HG03025 (cell line): ENCODE measurements at regions not wholly inside any gene's neighbourhood (a gene's known extent, or its start where the extent isn't known, plus 50 kb on each side); places are given as distances from the start of the nearest gene placed in this dataset.
"Not testable (repeated sequence)": the region's sequence is repeated elsewhere in the genome, so short reads cannot be mapped to it uniquely, and the experiment has no call there.

Source experiments
- ATAC-seq: cut with Tn5 transposase; IDR thresholded peaks from one replicate; pipeline ENCODE4 v1.9.1; 2021; ENCODE audit warnings: mild to moderate bottlenecking, moderate library complexity; ENCODE audit not compliant: unreplicated experiment, low FRiP score

DNA sequence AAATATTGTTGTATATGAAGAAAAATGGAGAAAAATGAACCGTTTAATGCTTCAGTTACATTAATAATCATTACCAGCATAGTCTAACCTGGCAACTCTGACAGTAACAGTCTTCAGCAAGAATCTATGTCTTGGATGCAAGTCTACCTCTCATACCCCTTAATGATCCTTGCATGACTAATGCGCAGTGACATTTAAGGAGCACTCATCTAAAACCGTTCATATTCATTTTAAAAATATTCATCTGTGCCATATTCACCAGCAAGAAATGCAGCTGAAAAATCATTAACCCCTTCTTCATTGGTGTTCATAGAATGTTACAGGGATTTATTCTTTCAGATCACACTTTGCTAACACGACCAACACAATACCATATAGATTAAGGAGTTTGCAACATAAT lies 227.2 kb upstream of the ASCC3 start:
- no peak for ATAC-seq

DNA sequence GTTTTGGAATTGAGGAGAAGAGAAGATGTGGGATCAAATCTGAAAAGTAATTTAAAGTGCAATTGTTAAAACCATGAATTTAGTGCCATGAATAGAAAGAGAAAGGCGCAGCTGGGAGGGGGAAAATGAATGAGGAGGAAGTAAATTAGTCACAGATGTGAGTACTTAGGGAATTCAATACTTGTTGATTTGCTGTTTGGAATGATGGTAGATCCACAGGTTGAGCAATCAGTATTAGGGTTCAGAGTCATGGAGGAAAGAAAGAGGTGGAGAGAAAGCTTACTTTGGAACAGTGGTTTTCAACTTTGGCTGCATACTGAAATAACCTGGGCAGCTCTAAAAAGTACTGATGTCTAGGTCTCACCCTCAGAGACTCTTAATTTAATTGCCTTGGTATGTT lies 229.7 kb upstream of the ASCC3 start:
- ATAC-seq: no peak

DNA sequence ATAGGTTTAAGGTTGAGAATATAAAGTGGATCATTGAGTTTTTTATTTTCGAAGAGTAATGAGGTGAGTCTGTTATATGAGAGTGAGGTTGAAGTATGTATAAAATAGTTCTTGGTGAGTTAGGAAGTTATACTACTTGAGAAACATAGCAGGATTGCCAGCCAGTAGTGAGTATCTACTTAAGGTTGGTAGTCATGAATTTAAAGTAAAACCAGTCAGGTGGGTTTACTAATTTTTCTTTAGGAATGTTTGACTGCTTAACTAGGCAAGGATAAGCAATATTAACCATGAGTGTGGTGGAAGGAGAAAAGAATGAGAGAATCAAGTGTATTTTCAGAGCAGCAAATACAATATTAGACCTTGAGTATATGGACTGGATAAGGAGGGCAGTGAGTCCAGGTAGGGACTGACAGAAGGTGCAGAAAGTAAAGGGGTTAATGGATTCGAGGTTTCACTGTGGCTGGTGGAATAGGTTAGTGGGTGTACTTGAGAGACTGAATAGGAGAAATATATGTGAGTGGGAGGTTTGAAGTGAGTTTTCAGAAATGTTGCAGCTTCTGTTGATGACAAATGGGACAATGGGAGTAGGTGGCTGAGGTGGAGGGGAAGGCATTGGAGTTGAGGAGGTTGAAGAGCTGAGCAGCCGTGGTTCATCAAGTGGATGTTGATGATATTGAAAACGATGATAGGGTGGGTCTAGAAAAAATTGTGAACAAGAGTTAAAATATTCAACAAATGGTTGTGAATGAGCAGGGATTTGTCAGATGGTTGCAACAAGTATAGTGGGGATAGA lies 232.5 kb upstream of the ASCC3 start:
- no peak for ATAC-seq

DNA sequence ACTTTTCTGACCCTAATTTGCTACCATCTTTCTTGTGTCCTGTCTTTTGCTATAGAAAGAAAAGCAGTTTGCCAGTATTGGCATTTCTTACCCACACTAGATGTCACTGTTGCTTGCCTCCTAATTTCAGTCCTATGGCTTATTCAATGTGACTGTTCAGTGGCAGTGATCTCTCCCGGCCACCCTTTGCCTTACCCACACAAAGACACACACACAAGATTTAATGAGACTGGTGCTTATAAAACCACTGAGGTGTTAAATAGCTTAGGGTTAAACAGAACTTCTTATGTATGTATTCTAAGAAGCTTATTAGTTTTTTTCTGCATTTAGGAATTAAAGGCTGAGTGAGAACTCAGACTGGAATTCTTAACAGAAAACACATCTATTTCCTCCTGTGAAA lies 233.6 kb upstream of the ASCC3 start:
- no peak for ATAC-seq

DNA sequence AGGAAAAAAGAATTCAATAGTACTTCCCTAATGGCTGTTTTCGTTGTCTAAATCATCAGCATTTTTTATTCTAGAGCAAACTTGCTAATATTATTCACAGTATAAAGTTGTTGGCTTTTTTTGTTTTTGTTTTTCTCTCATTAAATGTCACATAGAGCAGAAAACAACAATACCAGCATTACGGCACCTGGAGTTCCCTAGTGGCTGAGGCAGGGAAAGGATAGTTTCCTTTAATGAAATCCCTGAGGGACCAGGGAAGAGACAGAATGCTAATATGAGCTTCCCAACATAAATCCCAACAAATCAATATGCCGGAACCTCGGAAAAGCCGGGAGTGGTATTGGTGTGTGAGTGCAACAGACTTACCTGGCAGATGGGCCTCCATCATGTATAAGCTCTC lies 235.2 kb upstream of the ASCC3 start:
- ATAC-seq: no peak

DNA sequence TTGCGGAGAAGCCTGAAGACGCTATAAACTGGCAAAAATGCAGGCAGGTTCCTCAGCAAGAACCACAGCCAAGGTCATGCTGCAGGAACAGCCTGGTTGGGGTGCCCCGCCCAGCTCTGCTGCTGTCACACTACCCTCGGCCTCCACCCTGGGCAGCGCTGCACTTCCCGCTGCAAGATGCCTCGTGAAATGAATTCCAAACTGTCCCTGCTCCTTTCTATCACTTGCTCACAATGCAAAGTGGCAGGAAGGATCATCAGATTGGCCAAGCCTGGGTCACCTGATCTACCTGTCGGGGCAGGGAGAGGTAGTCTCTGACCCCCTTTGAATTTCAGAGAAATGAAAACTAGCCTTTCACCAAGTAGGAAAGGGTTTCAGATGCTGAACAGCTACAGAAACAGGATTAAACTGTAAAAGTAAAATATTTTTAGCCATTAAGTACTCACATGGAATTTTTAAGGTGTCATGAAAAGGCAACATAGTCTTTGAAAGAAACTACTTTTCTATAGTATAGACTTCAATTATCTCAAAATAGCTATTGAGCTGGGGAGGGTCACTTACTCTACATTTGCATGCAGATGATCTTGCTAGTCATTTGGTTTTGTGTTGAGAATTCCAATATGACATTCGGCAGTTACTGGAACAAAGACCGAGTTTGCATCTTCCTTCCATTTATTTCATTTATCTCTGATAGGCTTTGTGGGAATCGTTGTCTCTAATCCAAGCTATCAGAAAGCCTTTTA lies 236.4 kb upstream of the ASCC3 start:
- ATAC-seq: no peak

DNA sequence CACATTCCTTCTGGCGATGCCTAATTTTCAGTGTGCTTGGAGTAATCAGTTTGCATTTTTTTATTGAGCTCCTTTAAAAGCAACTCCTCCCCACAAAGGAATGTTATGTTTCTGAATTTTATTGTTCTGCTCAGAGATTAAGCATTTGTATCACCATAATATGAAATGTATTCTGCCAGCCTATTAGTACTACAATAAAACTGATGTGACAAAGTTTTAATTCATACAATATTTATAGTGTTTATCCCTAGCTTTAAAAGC lies 236.9 kb upstream of the ASCC3 start:
- ATAC-seq: no peak

DNA sequence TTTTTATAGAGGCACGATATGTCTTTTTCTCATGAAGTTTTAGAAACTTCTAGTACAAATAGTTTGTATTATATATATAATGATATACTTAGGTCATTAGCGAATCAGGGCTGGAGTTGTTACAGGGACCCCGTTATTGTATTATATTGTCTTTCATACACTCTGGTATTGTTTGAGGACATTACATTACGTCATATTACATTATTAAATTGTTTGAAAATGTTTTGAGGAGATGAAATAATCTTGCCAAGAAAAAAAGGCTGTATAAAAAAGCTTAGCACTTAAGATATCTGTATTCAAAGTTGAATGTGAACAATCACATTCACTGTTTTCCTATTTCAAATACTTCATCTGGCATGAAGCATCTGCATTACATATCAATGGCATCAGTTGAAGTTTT lies 239.6 kb upstream of the ASCC3 start:
- no peak for ATAC-seq

DNA sequence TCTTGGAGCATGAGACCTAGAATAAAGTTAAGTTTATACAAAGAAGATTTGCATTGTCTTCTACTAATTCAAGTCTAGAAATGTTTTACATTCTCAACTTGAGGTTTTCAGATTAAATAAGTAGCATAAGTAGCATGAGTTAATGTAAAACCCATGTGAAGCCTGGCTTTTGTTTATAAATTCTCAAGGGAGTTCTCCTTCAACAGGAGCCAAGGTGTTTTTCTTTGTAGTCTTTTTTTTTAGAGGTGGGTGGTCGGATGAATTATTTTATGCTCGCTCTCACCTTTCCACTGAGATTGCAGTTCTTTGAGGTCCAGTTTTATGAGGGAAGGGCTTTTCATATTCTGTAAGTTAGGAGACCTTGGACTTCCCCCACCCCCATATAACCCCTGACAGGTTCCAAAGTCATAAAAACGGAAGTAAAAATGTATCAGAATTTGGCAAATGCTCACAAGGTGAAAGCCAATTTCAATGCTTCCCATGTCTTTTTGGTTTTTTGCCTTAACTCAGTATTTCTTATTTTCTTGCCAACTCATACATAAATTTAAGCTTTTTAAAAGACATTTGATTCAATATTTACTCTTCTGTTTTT lies 244.3 kb upstream of the ASCC3 start:
- no peak for ATAC-seq

DNA sequence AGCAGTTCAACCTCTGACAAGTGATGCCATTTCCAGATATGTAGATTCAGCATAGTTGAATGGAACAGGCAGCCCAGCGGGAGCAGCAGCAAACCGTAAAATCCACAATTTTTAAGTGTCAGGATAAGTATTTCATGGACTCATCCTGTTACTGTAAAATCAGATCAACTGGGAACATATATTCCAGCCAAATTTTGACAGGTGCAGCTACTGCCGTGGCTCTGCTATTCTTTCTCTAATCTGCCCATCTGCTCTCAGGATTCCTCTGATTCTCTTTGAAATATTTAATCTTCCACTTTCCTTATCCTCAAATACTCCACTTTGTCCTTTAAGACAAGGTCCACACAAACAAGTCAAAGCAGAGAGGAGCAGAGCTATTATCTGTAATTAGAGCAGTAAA lies 245.4 kb upstream of the ASCC3 start:
- ATAC-seq: no peak

DNA sequence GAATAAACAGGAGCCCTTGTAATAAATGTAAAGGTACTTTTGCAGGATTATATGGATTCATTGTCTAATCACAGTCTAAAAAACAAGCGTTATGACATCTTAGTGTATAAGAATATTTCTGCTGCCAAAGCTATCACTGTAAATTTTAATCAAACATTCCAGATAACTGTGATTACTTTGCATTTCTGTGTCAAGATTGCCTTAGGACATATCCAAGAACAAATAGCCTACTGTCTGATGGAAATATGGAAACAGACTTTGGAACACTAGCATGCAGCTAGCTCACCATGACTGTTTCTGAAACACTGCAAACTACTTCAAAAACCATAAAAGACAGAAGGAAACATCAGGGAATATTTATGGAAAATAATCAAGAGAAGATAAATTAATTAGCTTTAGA lies 248.7 kb upstream of the ASCC3 start:
- no peak for ATAC-seq

DNA sequence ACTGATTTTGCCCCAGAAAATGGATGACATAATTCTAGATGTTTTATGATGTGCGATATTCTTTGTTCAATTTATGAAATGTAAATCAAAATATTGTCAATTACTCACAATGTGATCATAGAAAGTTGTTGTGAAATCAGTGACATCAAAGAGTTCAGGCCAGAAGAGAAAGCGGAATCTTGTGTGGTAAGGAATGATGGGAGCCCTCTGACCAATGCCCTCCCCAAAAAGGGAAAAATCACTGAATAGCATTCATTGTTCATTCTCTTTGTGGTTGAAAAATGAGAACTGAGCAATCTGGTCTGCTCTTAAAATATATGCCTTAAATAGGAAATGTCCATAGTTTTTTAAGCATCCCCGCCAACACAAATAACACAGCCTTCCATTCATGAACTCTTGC lies 247.1 kb upstream of the GRIK2 start:
- ATAC-seq: no peak

DNA sequence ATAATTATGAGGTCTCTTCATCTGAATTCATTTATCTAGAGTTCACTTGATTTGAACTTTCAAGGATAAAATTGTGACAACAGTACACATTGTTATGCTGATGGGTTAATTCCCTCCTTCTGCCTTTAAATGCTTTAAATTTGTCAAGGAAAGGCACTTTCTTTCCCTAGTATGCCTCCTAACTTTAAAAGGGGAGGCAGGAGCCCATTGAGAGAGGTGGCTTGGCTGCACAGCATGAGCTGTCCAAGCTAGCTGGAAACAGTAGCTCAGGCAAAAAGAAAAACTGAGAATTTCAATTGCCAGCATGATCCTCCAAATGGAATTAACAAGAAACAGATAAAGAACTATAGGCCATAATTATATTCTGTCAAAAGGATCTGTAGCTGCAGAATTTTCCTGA lies 243.3 kb upstream of the GRIK2 start:
- ATAC-seq: no peak

DNA sequence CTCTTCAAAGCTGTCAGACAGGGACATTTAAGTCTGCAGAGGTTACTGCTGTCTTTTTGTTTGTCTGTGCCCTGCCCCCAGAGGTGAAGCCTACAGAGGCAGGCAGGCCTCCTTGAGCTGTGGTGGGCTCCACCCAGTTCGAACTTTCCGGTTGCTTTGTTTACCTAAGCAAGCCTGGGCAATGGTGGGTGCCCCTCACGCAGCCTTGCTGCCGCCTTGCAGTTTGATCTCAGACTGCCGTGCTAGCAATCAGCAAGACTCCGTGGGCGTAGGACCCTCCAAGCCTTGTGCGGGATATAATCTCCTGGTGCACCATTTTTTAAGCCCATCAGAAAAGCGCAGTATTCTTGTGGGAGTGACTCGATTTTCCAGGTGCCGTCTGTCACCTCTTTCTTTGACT lies 235.9 kb upstream of the GRIK2 start:
- not testable (repeated sequence) for ATAC-seq

DNA sequence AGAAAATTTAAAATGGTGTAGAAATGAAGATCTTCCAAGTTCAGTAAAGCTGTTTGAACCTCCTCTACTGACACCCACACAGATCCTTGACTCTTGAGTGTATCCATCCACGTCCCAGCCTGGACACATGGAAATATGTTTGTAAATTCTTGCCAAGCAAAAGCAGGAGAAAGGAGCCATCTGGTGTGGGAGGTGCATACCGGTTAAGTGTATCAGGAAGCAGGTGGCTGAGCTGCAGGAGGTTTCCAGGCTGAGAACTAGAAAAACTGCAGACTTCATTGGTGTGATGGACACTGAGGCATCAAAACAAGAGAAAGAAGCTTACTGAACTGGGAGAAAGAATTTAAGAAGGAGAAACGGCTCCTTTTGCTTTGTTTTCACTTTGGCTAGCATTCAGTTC lies 229.9 kb upstream of the GRIK2 start:
- no peak for ATAC-seq

DNA sequence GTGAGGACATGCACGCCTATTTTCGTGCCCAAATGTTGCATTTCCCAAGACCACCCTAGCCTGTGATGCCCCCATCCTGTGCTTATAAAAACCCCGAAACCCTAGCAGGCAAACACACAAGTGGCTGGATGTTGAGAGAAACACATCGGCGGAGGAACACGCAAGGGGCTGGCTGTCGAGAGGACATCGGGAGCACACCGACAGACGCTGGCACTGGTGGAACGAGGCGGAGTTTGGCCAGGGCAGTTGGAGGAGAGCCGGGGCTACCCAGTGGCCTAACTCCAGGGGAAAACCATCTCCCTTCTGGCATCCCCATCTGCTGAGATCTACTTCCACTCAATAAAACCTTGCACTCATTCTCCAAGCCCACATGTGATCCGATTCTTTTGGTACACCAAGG lies 225.9 kb upstream of the GRIK2 start:
- ATAC-seq: no peak

DNA sequence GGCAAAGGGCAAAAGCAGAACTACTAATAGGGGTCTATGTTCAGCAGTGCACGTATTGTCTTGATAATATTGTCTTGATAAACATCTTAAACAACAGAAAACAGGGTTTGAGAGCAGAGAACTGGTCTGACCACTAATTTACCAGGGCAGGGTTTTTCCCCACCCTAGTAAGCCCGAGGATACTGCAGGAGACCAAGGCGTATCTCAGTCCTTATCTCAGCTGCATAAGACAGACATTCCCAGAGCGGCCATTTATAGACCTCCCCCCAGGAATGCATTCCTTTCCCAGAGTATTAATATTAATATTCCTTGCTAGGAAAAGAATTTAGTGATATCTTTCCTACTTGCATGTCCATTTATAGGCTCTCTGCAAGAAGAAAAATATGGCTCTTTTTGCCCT lies 222.5 kb upstream of the GRIK2 start:
- ATAC-seq: not testable (repeated sequence)

DNA sequence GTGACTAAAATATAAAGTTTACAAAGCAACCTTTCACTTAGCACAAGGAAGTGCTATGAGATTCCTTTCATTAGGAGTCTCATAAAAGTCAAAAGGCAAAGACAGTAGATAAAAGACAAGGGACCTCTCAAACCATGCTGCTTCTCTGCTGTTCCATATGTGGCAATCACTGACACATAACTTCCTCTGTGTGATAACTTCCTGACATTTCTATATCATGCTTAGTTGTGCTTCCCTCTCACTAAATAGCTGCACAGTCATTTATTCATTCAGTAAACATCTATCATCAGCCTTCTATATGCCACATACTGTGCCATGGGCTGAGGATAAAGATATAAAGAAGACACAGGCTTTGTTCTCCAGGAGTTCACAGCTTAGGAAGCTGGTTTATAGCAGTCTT lies 214.8 kb upstream of the GRIK2 start:
- ATAC-seq: no peak

DNA sequence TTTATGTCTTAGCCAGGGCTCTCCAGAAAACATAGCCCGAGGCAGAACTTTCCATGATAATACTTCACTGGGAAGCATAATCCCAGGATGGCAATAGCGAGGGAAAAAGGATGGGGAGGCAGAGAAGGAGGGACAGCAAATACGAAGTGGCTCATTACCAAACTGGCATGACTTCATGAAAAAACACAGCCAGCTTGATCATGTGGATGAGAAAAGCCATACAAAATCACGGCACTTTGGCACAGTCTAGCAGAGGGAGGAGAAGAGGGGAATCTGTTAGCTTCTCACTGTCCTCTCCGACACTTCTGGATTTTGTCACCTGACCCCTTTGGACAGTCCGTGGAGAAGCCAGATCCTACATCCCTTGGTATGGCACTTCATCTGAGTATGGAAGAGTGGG lies 212.5 kb upstream of the GRIK2 start:
- ATAC-seq: no peak

DNA sequence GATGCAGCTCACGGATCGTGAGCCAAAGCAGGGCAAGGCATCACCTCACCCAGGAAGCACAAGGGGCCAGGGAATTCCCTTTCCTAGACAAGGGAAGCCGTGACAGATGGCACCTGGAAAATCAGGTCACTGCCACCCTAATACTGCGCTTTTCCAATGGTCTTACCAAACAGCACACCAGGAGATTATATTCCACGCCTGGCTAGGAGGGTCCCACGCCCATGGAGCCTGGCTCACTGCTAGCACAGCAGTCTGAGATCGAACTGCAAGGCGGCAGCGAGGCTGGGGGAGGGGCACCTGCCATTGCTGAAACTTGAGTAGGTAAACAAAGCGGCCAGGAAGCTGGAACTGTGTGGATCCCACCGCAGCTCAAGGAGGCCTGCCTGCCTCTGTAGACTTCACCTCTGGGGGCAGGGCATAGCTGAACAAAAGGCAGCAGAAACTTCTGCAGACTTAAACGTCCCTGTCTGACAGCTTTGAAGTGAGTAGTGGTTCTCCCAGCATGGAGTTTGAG lies 205.2 kb upstream of the GRIK2 start:
- not testable (repeated sequence) for ATAC-seq

DNA sequence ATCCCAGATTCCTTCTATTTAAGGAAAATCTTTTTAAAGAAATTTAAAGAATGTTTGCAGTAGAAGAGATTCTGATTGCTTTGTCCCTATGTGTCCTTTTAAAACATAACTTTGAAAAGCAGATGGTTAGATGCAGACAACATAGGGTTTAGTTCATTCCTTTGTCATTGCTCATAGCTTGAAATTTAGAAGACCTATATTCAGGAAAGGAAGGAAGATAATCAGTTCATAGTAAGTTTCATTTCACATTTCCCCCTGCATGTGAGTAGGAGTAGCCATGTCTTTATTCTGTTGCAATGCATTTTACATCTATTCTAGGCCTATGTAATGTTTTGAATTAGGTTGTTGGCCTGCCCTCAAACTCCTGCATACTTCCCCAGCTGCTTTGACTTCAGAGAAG lies 197.9 kb upstream of the GRIK2 start:
- ATAC-seq: no peak

DNA sequence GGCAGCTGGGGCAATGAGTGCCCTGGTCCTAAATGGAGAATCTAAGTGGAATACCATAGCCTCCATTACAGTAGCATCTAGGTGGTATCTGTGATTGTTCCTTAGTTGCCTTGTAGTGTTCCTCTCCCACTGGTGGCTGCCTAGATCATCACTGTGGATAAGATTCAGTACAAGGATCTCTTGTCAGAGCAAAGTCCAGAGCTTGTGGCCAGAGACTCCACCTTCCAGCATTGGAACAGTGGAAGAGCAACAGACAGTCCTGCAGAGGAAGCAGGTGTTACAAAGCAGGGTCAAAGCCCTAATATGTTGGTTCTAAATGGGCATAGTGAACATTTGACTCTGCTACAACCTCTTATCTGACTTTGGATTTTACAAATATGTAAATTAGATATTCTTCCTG lies 194.1 kb upstream of the GRIK2 start:
- no peak for ATAC-seq
